ENCODE measurements at regions not wholly inside any gene's neighbourhood (a gene's known extent, or its start where the extent isn't known, plus 50 kb on each side); places are given as distances from the start of the nearest gene placed in this dataset.

DNA sequence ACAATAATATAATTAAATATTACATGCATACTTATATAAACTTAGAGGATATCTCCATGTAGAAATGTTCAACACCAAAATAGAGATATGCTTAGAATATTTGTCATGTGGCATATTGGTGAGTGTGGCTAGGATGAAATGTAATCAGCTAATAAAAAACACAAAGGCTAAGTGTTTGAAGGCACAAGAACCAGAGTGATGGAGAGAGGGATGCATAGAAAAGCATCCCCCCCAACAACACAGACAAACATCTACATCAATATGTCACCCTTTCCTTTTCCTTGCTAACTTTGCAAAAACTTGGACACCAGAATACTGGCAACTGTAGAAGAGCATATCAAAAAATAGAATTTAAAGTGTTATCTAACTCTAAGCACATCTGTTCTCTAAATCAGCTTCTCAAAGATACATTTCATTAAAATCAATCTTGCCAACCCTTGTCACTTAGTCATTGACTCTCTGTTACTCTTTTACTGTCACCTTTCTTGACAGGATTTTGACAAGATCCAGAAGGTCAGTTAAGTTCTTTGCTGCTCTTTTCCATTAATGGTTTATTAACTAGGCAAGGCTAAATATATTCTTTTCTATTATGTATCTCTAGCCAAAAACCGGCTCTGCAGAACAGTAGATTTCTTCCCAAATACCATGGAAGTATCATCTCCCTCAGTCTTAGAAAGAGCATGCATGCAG, 695.9 kb downstream of the OTOL1 start (continued):
- no peak for TF ChIP-seq RBM14 (IDR thresholded peaks at IDR 0.05; ENCODE audit: borderline replicate concordance, insufficient read depth, low read depth, low read length)
- TF ChIP-seq, protein P1, sequence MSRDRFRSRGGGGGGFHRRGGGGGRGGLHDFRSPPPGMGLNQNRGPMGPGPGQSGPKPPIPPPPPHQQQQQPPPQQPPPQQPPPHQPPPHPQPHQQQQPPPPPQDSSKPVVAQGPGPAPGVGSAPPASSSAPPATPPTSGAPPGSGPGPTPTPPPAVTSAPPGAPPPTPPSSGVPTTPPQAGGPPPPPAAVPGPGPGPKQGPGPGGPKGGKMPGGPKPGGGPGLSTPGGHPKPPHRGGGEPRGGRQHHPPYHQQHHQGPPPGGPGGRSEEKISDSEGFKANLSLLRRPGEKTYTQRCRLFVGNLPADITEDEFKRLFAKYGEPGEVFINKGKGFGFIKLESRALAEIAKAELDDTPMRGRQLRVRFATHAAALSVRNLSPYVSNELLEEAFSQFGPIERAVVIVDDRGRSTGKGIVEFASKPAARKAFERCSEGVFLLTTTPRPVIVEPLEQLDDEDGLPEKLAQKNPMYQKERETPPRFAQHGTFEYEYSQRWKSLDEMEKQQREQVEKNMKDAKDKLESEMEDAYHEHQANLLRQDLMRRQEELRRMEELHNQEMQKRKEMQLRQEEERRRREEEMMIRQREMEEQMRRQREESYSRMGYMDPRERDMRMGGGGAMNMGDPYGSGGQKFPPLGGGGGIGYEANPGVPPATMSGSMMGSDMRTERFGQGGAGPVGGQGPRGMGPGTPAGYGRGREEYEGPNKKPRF (IDR thresholded peaks at IDR 0.05; ENCODE audit: low read depth, low read length): no peak
- TF ChIP-seq ZNF764 (CRISPR knock-in tag; IDR thresholded peaks at IDR 0.05; ENCODE audit: low read depth): no peak
- TF ChIP-seq SMAD3 (CRISPR knock-in tag; conservative IDR thresholded peaks at IDR 0.05): no peak

DNA sequence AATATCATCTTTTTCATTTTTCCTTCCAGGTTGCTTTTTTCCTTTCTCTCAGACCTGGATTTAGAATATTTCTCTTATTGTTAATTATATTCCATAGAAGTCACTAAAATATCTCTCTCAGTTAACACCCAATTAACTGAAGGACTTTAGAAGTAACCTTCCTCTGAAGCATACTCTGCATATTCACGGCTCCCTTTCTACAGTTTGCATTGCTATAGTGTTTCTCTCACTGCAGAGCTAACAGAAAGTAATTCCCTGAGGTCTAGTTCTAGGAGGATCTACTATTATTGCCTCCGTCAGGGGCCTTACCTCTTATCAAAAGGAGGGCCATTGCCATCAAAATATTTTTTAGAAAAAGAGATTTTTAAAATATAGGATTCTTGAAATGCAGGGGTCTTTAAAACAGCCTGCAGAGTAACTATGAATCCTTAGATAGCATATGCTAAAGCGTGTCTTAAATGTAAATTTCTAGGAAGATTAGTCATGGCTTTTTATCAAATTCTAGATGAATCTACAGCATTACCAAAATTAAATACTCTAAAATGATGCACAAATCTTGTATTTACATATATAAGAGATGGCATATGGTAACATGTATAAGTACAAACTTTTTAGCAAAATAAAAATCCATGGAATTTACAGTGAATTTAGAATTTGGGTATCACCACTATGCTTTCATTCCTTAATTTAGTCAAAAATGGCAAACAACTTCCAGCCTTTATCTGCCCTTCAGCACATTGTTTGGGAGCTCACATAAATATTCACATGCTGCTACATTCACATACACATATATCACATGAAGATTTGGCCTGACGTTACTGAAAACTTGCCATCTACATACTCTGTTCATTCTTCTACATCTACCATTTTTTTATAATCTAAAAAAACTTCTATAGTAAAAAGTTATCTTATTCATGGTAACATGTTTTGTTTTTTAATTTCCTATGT, 696.8 kb downstream of the OTOL1 start:
- Histone ChIP-seq H3K27ac (ENCODE audit: extremely low read depth, low read depth, low read length) (no peak overlapping the region), H3K36me3 (ENCODE audit: control insufficient read depth, insufficient read depth, low read length) (no peaks in the 10 kb centered on the region), H3K9ac (ENCODE audit: insufficient read depth in 1 of 2, low read depth in 2 of 2, low read length in 2 of 2) (no peak overlapping the region), H4K20me1 (replicated peaks; ENCODE audit: control insufficient read depth, insufficient read depth, low read length) (no peaks in the 10 kb centered on the region), H3K9me1 (ENCODE audit: control insufficient read depth, insufficient read depth, low read length) (no peaks in the 10 kb centered on the region), H3K4me3 (no peak overlapping the region), H3K9me3 (replicated peaks; ENCODE audit: control insufficient read depth, insufficient read depth, low read depth, low read length) (no peaks in the 10 kb centered on the region; the same call in 1 of the 2 replicates), H3K4me1 (replicated peaks in 1 of 2; ENCODE audit: control insufficient read depth in 2 of 2, insufficient read depth in 2 of 2, low read length in 2 of 2) (no peaks in the 10 kb centered on the region), H3K4me2 (ENCODE audit: insufficient read depth, low read length) (no peak overlapping the region), H2AFZ (ENCODE audit: low read depth, low read length) (no peak overlapping the region), H3K27me3 (ENCODE audit: control insufficient read depth in 2 of 2, insufficient read depth in 2 of 2, low read length in 2 of 2) (no peaks in the 10 kb centered on the region), H3K79me2 (ENCODE audit: control insufficient read depth, insufficient read depth, low read length) (no peaks in the 10 kb centered on the region)
- no TSS peak for BruUV-seq (replicated peaks)
- in situ Hi-C loops (cut with MboI) (no loop called here), intact Hi-C loops (cut with micrococcal nuclease) (no loop called here)
- no peak for FAIRE-seq
- ATAC-seq: no peak
- 2% methylated on average over 4 of the region's 4 CpGs for WGBS (ENCODE audit: insufficient coverage, low coverage, missing lambda C conversion rate)
- POLR2A ChIA-PET: no interaction called here
- DNase-seq (ENCODE audit: extremely low read depth in 1 of 4, low spot score in 3 of 4): no peak
- CTCF ChIA-PET (ENCODE audit: low intra/inter-chr PET ratio): no interaction called here
- no peak for TF ChIP-seq SMC3 (conservative IDR thresholded peaks at IDR 0.05; ENCODE audit: insufficient read depth, low read depth, low read length)
- TF ChIP-seq IFI16 (CRISPR knock-in tag; IDR thresholded peaks at IDR 0.05): no peak
- TF ChIP-seq GATAD2A (IDR thresholded peaks at IDR 0.05): no peak
- TF ChIP-seq ZNF212 (CRISPR knock-in tag; IDR thresholded peaks at IDR 0.05): no peak
- TF ChIP-seq, protein P2, sequence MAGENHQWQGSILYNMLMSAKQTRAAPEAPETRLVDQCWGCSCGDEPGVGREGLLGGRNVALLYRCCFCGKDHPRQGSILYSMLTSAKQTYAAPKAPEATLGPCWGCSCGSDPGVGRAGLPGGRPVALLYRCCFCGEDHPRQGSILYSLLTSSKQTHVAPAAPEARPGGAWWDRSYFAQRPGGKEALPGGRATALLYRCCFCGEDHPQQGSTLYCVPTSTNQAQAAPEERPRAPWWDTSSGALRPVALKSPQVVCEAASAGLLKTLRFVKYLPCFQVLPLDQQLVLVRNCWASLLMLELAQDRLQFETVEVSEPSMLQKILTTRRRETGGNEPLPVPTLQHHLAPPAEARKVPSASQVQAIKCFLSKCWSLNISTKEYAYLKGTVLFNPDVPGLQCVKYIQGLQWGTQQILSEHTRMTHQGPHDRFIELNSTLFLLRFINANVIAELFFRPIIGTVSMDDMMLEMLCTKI (IDR thresholded peaks at IDR 0.05; ENCODE audit: partially characterized antibody): no peak
- TF ChIP-seq TAF7 (tag; IDR thresholded peaks at IDR 0.05): no peak
- TF ChIP-seq PHB2 (IDR thresholded peaks at IDR 0.05; ENCODE audit: low read depth): no peak
- no peak for TF ChIP-seq ZSCAN32 (CRISPR knock-in tag; IDR thresholded peaks at IDR 0.05)
- TF ChIP-seq, protein P3, sequence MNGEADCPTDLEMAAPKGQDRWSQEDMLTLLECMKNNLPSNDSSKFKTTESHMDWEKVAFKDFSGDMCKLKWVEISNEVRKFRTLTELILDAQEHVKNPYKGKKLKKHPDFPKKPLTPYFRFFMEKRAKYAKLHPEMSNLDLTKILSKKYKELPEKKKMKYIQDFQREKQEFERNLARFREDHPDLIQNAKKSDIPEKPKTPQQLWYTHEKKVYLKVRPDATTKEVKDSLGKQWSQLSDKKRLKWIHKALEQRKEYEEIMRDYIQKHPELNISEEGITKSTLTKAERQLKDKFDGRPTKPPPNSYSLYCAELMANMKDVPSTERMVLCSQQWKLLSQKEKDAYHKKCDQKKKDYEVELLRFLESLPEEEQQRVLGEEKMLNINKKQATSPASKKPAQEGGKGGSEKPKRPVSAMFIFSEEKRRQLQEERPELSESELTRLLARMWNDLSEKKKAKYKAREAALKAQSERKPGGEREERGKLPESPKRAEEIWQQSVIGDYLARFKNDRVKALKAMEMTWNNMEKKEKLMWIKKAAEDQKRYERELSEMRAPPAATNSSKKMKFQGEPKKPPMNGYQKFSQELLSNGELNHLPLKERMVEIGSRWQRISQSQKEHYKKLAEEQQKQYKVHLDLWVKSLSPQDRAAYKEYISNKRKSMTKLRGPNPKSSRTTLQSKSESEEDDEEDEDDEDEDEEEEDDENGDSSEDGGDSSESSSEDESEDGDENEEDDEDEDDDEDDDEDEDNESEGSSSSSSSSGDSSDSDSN (IDR thresholded peaks at IDR 0.05; ENCODE audit: borderline replicate concordance in 1 of 2, low read depth in 2 of 2, low read length in 2 of 2): no peak
- no peak for TF ChIP-seq CTBP1 (IDR thresholded peaks at IDR 0.05; ENCODE audit: borderline replicate concordance)
